ENCODE measurements at regions not wholly inside any gene's neighbourhood (a gene's known extent, or its start where the extent isn't known, plus 50 kb on each side); places are given as distances from the start of the nearest gene placed in this dataset.

GRCh38 chr2:134152045-134153010 lies 101.5 kb upstream of the MGAT5 start:
- TF ChIP-seq CTCF (conservative IDR thresholded peaks at IDR 0.05 in 1 of 2, IDR thresholded peaks at IDR 0.05 in 1 of 2; ENCODE audit: extremely low read depth in 1 of 2, insufficient read depth in 1 of 2, low read depth in 1 of 2, low read length in 2 of 2), result no peak
- no peak for TF ChIP-seq EZH2 (IDR thresholded peaks at IDR 0.05; ENCODE audit: borderline replicate concordance, low read length)

Data from mammary epithelial cell (primary cell).